ENCODE measurements at regions not wholly inside any gene's neighbourhood (a gene's known extent, or its start where the extent isn't known, plus 50 kb on each side); places are given as distances from the start of the nearest gene placed in this dataset.

DNA sequence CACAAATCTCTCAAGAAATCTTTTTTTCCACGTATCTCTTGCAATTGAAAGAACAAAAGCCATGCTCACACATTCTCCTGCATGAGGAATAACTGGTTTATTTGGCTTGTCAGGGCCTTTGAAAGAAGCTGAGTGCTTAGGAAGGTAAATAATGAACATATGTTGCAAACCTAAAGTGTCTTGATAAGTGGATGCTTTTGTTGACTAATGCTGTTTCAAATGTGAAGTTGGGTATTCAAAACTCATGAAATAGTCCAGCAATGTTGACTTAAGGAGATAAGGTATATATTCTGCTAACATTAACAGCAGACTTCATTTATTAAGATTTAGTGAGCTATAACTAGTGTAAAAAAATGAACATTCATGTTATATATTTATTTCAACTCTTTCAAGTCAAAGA lies 1792.7 kb upstream of the MIR17HG start:
- Histone ChIP-seq H3F3A (ENCODE audit: control insufficient read depth, insufficient read depth) (no peaks in the 10 kb centered on the region), H3K4me2 (ENCODE audit: low read length) (no peak overlapping the region), H3K79me2 (ENCODE audit: control insufficient read depth, low read length) (no peaks in the 10 kb centered on the region), H3K27ac (ENCODE audit: low read depth, low read length) (no peak overlapping the region), H3K9me3 (ENCODE audit: control insufficient read depth, insufficient read depth, low read length) (no peaks in the 10 kb centered on the region), H3K9me2 (replicated peaks; ENCODE audit: control insufficient read depth, low read length) (no peaks in the 10 kb centered on the region), H3K27me3 (ENCODE audit: control insufficient read depth, low read length) (no peaks in the 10 kb centered on the region), H4K20me1 (ENCODE audit: control insufficient read depth, insufficient read depth, low read depth, low read length) (no peaks in the 10 kb centered on the region), H3K36me3 (ENCODE audit: control insufficient read depth, low read length) (no peaks in the 10 kb centered on the region), H3K4me3 (ENCODE audit: low read length) (no peak overlapping the region), H3K4me1 (ENCODE audit: control insufficient read depth, low read length) (no peaks in the 10 kb centered on the region)
- no peak for TF ChIP-seq EZH2phosphoT487 (IDR thresholded peaks at IDR 0.05; ENCODE audit: borderline replicate concordance, low read length)
- TF ChIP-seq, protein P1, sequence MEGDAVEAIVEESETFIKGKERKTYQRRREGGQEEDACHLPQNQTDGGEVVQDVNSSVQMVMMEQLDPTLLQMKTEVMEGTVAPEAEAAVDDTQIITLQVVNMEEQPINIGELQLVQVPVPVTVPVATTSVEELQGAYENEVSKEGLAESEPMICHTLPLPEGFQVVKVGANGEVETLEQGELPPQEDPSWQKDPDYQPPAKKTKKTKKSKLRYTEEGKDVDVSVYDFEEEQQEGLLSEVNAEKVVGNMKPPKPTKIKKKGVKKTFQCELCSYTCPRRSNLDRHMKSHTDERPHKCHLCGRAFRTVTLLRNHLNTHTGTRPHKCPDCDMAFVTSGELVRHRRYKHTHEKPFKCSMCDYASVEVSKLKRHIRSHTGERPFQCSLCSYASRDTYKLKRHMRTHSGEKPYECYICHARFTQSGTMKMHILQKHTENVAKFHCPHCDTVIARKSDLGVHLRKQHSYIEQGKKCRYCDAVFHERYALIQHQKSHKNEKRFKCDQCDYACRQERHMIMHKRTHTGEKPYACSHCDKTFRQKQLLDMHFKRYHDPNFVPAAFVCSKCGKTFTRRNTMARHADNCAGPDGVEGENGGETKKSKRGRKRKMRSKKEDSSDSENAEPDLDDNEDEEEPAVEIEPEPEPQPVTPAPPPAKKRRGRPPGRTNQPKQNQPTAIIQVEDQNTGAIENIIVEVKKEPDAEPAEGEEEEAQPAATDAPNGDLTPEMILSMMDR (IDR thresholded peaks at IDR 0.05; ENCODE audit: low read depth, low read length, poor library complexity, severe bottlenecking): no peak

DNA sequence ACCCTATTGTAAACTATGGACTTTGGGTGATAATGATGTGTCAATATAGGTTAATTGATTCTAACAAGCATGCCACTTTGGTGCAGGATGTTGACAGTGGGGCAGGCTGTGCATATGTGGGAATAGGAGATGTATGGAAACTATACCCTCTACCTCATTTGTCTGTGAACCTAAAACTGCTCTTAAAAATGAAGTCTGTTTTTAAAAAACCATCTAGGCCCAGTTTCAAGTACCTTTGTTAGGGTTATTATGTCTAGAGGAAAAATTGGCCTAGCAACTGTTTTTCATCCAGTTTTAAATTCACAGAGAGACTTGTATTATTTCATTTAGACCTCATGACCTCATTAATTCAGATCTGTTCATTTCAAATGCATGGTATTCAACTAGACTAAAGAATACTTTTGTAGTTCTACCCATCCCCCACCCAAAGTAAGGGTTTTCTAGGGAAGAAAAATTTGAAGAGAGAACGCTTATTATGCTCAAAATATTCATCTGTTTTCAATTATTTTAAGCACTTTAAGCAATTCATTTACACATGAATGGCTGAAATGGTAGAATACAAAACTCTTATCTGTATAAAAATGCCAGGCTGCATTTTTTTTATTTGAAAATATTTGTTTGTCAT lies 1781.9 kb upstream of the MIR17HG start:
- no peak overlapping the region for H3K27ac ChIP-seq (ENCODE audit: low read depth, low read length)
- no peaks in the 10 kb centered on the region for H3K9me2 ChIP-seq (replicated peaks; ENCODE audit: control insufficient read depth, low read length)
- H4K20me1 ChIP-seq (ENCODE audit: control insufficient read depth, insufficient read depth, low read depth, low read length): no peaks in the 10 kb centered on the region
- H3F3A ChIP-seq (ENCODE audit: control insufficient read depth, insufficient read depth): no peaks in the 10 kb centered on the region
- H3K79me2 ChIP-seq (ENCODE audit: control insufficient read depth, low read length): no peaks in the 10 kb centered on the region
- H3K4me2 ChIP-seq (ENCODE audit: low read length): no peak overlapping the region
- no peaks in the 10 kb centered on the region for H3K4me1 ChIP-seq (ENCODE audit: control insufficient read depth, low read length)
- no peaks in the 10 kb centered on the region for H3K9me3 ChIP-seq (ENCODE audit: control insufficient read depth, insufficient read depth, low read length)
- no peaks in the 10 kb centered on the region for H3K27me3 ChIP-seq (ENCODE audit: control insufficient read depth, low read length)
- H3K36me3 ChIP-seq (ENCODE audit: control insufficient read depth, low read length): no peaks in the 10 kb centered on the region
- no peak overlapping the region for H3K4me3 ChIP-seq (ENCODE audit: low read length)
- TF ChIP-seq, protein P1 (IDR thresholded peaks at IDR 0.05; ENCODE audit: low read depth, low read length, poor library complexity, severe bottlenecking): no peak
- no peak for TF ChIP-seq EZH2phosphoT487 (IDR thresholded peaks at IDR 0.05; ENCODE audit: borderline replicate concordance, low read length)

DNA sequence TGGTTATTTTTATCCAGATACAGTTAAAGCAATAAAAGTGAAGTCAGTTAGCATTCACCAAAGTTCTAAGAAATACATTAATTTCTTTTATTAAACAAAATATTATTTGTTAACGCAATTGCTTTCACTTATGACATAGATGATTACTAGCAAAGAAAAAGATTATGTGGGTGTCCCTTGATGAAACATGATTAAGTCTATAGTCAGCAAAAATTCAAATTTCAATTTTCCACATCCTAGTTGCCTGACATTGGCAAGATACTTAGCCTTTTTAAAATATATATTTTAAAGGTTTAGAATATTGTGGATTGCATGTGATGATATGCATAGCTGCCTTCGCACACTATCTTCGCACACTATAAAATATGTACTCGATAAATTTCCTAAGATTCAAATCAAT lies 1780.5 kb upstream of the MIR17HG start:
- Histone ChIP-seq H3K36me3 (ENCODE audit: control insufficient read depth, low read length) (no peaks in the 10 kb centered on the region), H3K9me2 (replicated peaks; ENCODE audit: control insufficient read depth, low read length) (no peaks in the 10 kb centered on the region), H3K79me2 (ENCODE audit: control insufficient read depth, low read length) (no peaks in the 10 kb centered on the region), H3K27ac (ENCODE audit: low read depth, low read length) (no peak overlapping the region), H3K9me3 (ENCODE audit: control insufficient read depth, insufficient read depth, low read length) (no peaks in the 10 kb centered on the region), H3K27me3 (ENCODE audit: control insufficient read depth, low read length) (no peaks in the 10 kb centered on the region), H3K4me3 (ENCODE audit: low read length) (no peak overlapping the region), H3K4me2 (ENCODE audit: low read length) (no peak overlapping the region), H3K4me1 (ENCODE audit: control insufficient read depth, low read length) (no peaks in the 10 kb centered on the region), H4K20me1 (ENCODE audit: control insufficient read depth, insufficient read depth, low read depth, low read length) (no peaks in the 10 kb centered on the region), H3F3A (ENCODE audit: control insufficient read depth, insufficient read depth) (no peaks in the 10 kb centered on the region)
- no peak for TF ChIP-seq EZH2phosphoT487 (IDR thresholded peaks at IDR 0.05; ENCODE audit: borderline replicate concordance, low read length)
- TF ChIP-seq, protein P1 (IDR thresholded peaks at IDR 0.05; ENCODE audit: low read depth, low read length, poor library complexity, severe bottlenecking): no peak
